Lower leg skin (tissue), 4 donors: ENCODE measurements at regions not wholly inside any gene's neighbourhood (a gene's known extent, or its start where the extent isn't known, plus 50 kb on each side); places are given as distances from the start of the nearest gene placed in this dataset.

Source experiments
- DNase-seq, 2 donors: peaks; one replicate each; pipeline ENCODE4 v3.0.0-alpha.2; 2019; ENCODE audit warnings: low spot score in 2 of 2
- H3K4me3 ChIP-seq: fragments of 200-600 bp; sonication (generic); 2 replicates; pipeline ENCODE4 v1.5.1; 2017; ENCODE audit warnings: mild to moderate bottlenecking, low read depth; ENCODE audit not compliant: poor library complexity, severe bottlenecking
- POLR2A ChIP-seq, 2 donors: fragments of 450-650 bp; IDR thresholded peaks; one replicate each; pipeline ENCODE4 v1.6.1; 2016 to 2017; ENCODE audit warnings: antibody characterized with exemption in 2 of 2, mild to moderate bottlenecking in 1 of 2, moderate library complexity in 1 of 2
- WGBS, 2 donors: methylation state at CpG; one replicate each; pipeline ENCODE4 v1.1.5; 2018; 5-methylcytosine and 5-hydroxymethylcytosine counted together
- intact Hi-C: fragments of 100-400 bp; cut with DNase I; formaldehyde crosslinking; loops from one replicate; pipeline ENCODE4 v1.15.0; 2023; ENCODE audit warnings: low total_unique reads
- TF ChIP-seq, protein P1 (sequence below), 3 donors: fragments of 450-650 bp; IDR thresholded peaks; one replicate each; pipeline ENCODE4 v1.5.1; 2016; ENCODE audit warnings: antibody characterized with exemption in 3 of 3, mild to moderate bottlenecking in 3 of 3, moderate library complexity in 2 of 3

DNA sequence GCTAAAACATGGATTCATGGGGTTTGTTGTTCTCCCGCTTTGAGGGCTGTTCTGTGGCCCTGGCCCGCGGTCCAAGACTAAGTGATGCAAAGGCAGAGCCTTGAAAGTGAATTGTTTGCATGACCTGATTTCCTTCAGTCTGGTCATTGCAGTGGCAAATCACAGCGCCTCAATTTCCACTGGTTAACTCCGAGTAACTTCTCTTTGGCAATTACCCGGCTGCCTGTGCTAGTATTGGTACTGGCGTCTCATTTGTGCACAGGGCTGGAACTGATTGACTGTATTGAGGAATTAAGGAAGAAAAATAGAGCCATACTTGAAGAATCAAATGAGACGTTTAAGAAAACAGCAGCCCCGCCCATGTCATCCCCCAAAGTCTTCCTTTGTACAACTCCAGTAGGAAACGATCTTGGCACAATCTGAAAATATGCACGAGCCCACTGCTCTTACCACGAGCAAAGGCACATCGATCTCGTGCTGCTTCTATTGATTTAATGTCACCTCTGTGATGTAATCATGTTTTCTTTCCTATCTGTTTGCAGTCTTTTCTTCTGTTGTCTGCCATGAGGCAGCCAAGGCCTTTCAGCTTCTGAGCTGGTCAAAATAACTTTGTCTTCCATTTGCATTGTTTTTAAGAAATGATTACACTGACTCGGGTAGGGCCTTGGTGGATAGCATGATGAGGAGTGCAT is 60.6 kb upstream of the SHH start:
- WGBS, 2 donors, result 77% methylated on average over 15 of the region's 15 CpGs
- intact Hi-C loops, result no loop called here
- DNase-seq, result peak in 1 of 2 donors; percentile 50
- TF ChIP-seq POLR2A (IDR thresholded peaks at IDR 0.05), result no peak
- TF ChIP-seq, protein P1, sequence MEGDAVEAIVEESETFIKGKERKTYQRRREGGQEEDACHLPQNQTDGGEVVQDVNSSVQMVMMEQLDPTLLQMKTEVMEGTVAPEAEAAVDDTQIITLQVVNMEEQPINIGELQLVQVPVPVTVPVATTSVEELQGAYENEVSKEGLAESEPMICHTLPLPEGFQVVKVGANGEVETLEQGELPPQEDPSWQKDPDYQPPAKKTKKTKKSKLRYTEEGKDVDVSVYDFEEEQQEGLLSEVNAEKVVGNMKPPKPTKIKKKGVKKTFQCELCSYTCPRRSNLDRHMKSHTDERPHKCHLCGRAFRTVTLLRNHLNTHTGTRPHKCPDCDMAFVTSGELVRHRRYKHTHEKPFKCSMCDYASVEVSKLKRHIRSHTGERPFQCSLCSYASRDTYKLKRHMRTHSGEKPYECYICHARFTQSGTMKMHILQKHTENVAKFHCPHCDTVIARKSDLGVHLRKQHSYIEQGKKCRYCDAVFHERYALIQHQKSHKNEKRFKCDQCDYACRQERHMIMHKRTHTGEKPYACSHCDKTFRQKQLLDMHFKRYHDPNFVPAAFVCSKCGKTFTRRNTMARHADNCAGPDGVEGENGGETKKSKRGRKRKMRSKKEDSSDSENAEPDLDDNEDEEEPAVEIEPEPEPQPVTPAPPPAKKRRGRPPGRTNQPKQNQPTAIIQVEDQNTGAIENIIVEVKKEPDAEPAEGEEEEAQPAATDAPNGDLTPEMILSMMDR (IDR thresholded peaks at IDR 0.05), result no peak
- H3K4me3 ChIP-seq, result no peak overlapping the region

DNA sequence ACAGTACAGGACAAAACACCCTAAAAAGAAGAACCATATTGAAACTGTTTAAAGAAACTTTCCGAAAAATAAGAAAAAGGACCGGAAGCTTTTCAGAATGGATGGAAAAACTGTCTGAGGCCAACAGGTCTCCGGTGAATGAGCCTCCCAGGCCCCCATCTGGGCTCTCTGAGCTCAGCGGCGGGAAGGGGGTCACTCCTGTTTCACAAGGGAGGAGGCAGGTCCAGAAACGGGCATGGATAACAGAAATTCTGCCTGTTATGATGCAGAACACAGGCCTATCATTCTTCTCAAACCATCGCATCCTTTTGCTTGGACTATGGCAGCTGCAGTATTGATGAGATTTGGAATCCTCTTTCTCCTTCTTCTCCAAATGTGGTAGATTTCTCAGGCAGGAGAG is 58.9 kb upstream of the SHH start:
- intact Hi-C loops, result no loop called here
- DNase-seq, result peak in 1 of 2 donors; percentile 37
- 87 to 92% methylated on average over 7 of the region's 7 CpGs for WGBS, 2 donors
- no peak overlapping the region for H3K4me3 ChIP-seq
- TF ChIP-seq, protein P1 (IDR thresholded peaks at IDR 0.05), result no peak
- no peak for TF ChIP-seq POLR2A (IDR thresholded peaks at IDR 0.05)

DNA sequence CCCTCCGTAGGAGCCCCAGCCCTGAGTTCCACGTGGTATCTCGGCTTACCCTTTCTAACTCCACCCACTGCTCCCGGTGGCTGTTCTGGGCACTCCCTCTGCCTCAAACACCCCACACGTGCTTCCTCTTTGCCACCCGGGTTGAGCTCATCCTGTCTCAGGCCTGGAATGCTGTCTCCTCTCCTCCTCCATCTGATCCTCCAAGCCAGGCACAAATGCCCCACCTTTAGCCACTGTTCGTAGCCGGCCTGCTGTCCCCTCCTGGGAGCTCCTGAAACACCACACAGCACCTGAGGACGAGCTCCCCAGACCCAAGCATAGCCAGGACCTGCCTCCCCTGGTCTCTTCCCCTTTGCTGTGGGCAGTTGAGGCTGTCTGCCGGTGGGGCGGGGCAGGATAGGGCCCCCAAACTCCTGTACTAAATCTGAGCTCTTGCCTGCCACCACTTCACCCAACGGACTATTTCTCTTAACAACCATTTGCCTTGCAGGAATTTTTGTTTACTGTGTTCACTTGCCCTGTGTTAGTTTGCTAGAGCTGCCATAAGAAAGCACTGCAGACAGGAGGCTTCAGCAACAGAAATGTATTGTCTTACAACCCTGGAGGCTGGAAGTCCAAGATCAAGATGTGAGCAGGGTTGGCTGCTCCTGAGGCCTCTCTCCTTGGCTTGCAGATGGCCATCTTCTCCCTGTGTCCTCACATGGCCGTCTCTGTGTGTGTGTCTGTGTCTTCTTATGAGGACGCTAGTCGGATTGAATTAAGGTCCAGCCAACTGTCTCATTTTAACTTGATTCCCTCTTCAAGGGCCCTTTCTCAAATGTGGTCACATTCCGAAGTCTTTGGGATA is 58.3 kb upstream of the SHH start:
- 66 to 73% methylated on average over 16 of the region's 16 CpGs for WGBS, 2 donors
- peak in 1 of 2 donors; percentile 49 for DNase-seq
- no peak overlapping the region for H3K4me3 ChIP-seq
- intact Hi-C loops, result no loop called here
- no peak for TF ChIP-seq POLR2A (IDR thresholded peaks at IDR 0.05)
- TF ChIP-seq, protein P1 (IDR thresholded peaks at IDR 0.05), result no peak

DNA sequence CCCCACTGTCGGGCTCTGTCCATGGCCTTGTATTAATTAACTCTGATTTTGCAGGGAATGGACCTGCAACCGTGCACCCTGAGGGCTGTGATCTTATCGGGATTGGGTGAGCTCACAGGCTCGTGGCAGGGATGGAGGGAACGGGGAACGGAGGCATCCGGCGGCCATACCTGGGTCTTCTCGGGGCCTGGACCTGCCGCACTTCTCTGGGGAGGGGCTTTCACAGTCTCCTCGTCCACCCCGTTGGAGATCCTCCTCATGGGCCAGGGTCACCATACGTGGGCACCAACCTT is 57.5 kb upstream of the SHH start:
- 87 to 90% methylated on average over 12 to 13 of the region's 13 CpGs for WGBS, 2 donors
- DNase-seq, result peak in 1 of 2 donors; percentile 60
- TF ChIP-seq POLR2A (IDR thresholded peaks at IDR 0.05), result no peak
- TF ChIP-seq, protein P1 (IDR thresholded peaks at IDR 0.05), result no peak
- H3K4me3 ChIP-seq, result no peak overlapping the region
- intact Hi-C loops, result no loop called here

DNA sequence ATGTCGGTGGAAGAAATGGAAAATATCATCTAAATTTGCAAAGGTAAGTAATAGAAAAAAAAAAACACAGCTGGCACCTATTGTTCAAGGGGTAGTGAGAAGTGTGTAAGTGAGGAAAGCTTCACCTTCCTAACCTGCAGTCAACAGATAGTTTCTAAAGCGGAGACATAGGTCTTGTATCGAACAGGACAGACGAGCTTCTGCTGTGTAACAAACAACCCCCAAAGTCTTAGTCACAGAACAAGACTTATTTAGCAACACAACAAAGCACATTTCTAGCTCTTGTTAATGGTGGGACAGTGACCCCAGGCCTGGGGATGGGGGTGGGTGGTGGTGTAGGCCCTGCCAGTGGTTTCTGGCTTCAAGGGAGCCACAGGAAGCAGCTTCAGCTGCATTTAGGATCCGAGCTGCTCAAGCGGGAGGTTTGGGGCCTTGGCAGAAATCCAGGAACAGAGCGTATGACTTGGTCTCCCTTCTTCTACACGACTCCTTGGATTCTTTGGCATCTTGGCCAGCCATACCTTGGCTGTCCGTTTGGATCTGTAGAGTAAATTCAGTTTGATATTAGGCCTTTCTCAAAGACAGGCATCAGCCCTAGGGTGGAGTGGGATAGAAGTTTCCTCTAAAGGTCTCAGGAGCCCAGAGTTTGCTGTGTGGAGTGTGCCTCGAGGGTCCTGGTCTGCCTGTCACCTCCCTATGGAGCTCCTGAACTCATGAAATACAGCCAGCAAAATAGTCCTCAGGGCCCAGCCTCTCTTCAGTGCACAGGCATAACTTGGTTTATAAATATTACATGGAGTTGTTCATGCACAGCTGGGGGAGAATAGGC is 56.9 kb upstream of the SHH start:
- intact Hi-C loops, result no loop called here
- TF ChIP-seq, protein P1 (IDR thresholded peaks at IDR 0.05), result no peak
- TF ChIP-seq POLR2A (IDR thresholded peaks at IDR 0.05), result no peak
- WGBS, 2 donors, result 84 to 85% methylated on average over 10 of the region's 10 CpGs
- no peak overlapping the region for H3K4me3 ChIP-seq
- peak in 1 of 2 donors; percentile 70 for DNase-seq
